Left lung (tissue), 4 donors: ENCODE measurements at regions not wholly inside any gene's neighbourhood (a gene's known extent, or its start where the extent isn't known, plus 50 kb on each side); places are given as distances from the start of the nearest gene placed in this dataset.

Source experiments
- ATAC-seq: fragments of 200-7000 bp; cut with Tn5 transposase; one replicate; pipeline ENCODE4 v1.9.1; 2020; ENCODE audit warnings: moderate library complexity
- DNase-seq, 4 donors: peaks; one replicate each; pipeline ENCODE4 v3.0.0-alpha.2; 2013 to 2020
- H3K27ac ChIP-seq, 2 donors: fragments of 200-600 bp; sonication (generic) in 1 of 2; one replicate each; pipeline versions ENCODE4 v1.5.0 to v1.8.0; 2020 to 2021
- H3K27me3 ChIP-seq, 2 donors: fragments of 200-600 bp; sonication (generic) in 1 of 2; one replicate each; pipeline versions ENCODE4 v1.5.0 to v1.8.0; 2020 to 2021
- H3K36me3 ChIP-seq, 2 donors: fragments of 200-600 bp; sonication (generic) in 1 of 2; one replicate each; pipeline versions ENCODE4 v1.5.0 to v1.8.0; 2020 to 2021
- H3K4me1 ChIP-seq, 2 donors: fragments of 200-600 bp; one replicate each; pipeline ENCODE4 v1.8.0; 2021
- H3K4me3 ChIP-seq, 2 donors: fragments of 200-600 bp; sonication (generic) in 1 of 2; one replicate each; pipeline versions ENCODE4 v1.5.0 to v1.8.0; 2020 to 2021; ENCODE audit warnings: mild to moderate bottlenecking in 1 of 2
- H3K9me3 ChIP-seq, 2 donors: fragments of 200-600 bp; sonication (generic) in 1 of 2; one replicate each; pipeline versions ENCODE4 v1.5.0 to v1.8.0; 2020 to 2021
- CTCF ChIP-seq, 2 donors: fragments of 200-600 bp; sonication (generic) in 1 of 2; IDR thresholded peaks; one replicate each; pipeline versions ENCODE4 v1.5.0 to v1.8.0; 2021; ENCODE audit warnings: antibody characterized with exemption in 2 of 2
- intact Hi-C, 2 donors: fragments of 100-400 bp; cut with DNase I; formaldehyde crosslinking; loops; one replicate each; pipeline versions ENCODE4 v1.11.2 to v1.14.2; 2022
- donor health status: DM: no; HTN: yes; CAD: no.
- donor health status: DM: no; HTN: no; CAD: no.

GRCh38 chr5:20683241-20683940 lies 695.4 kb upstream of the CDH18 start:
- Histone ChIP-seq H3K27ac (no peak overlapping the region), H3K27me3 (no peaks in the 10 kb centered on the region), H3K4me1 (no peaks in the 10 kb centered on the region), H3K9me3 (no peaks in the 10 kb centered on the region), H3K36me3 (no peaks in the 10 kb centered on the region), H3K4me3 (no peak overlapping the region)
- intact Hi-C loops, result no loop called here
- ATAC-seq, result no peak
- no peak for TF ChIP-seq CTCF (IDR thresholded peaks at IDR 0.05)
- DNase-seq, result no peak

GRCh38 chr5:20680718-20681302 lies 692.8 kb upstream of the CDH18 start:
- no peaks in the 10 kb centered on the region for H3K27me3 ChIP-seq
- H3K9me3 ChIP-seq, result no peaks in the 10 kb centered on the region
- no peaks in the 10 kb centered on the region for H3K4me1 ChIP-seq
- no peak for DNase-seq
- no peak overlapping the region for H3K4me3 ChIP-seq
- ATAC-seq, result no peak
- no peak overlapping the region for H3K27ac ChIP-seq
- intact Hi-C loops, result no loop called here
- no peak for TF ChIP-seq CTCF (IDR thresholded peaks at IDR 0.05)
- no peaks in the 10 kb centered on the region for H3K36me3 ChIP-seq

DNA sequence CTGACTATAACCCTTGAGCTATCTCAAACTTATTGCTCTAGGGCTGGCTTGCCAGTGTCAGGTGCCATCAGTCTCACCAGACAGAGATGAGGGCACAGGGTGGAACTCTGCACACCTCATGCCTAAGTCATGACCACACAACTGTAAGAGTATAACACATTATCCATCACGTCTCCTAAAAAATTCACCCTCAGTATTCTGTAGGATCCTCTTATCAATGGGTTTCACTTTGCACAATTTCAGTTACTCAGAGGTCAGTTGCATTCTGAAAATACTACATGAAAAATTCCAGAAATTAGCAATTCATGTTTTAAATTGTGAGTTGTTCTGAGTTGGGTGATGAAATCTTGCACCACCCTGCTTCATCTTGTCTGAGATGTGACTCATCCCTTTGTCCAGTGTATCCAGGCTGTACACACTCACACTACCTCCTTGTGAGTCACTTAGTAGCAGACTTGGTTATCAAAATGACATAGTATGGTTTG lies 690.9 kb upstream of the CDH18 start:
- DNase-seq, result no peak
- ATAC-seq, result no peak
- Histone ChIP-seq H3K9me3 (no peaks in the 10 kb centered on the region), H3K27ac (no peak overlapping the region), H3K27me3 (no peaks in the 10 kb centered on the region), H3K4me3 (no peak overlapping the region), H3K4me1 (no peaks in the 10 kb centered on the region), H3K36me3 (no peaks in the 10 kb centered on the region)
- intact Hi-C loops, result no loop called here
- no peak for TF ChIP-seq CTCF (IDR thresholded peaks at IDR 0.05)

DNA sequence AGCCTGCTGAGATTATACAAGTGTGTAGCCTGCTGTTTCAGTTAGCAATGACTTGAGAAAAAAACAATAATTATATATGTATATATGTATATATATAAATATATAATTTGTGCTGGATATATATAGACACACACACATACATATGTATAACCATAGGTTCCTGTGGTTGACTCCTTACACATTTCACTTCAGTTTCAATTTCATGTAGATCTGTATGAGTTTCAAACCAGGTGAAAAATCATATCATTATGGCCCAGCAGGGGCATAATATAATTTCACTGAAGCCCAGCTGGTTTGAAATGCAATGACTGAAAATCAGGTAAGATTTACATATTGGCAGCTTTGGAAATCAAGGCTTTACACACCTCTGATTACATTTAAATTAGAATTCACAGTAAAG lies 690.4 kb upstream of the CDH18 start:
- Histone ChIP-seq H3K4me3 (no peak overlapping the region), H3K36me3 (no peaks in the 10 kb centered on the region), H3K9me3 (no peaks in the 10 kb centered on the region), H3K4me1 (no peaks in the 10 kb centered on the region), H3K27me3 (no peaks in the 10 kb centered on the region), H3K27ac (no peak overlapping the region)
- DNase-seq (no peak), ATAC-seq (no peak)
- intact Hi-C loops, result no loop called here
- TF ChIP-seq CTCF (IDR thresholded peaks at IDR 0.05), result no peak

GRCh38 chr5:20660588-20660987 lies 672.6 kb upstream of the CDH18 start:
- no peak for TF ChIP-seq CTCF (IDR thresholded peaks at IDR 0.05)
- intact Hi-C loops, result no loop called here
- no peaks in the 10 kb centered on the region for H3K4me1 ChIP-seq
- no peak for DNase-seq
- H3K9me3 ChIP-seq, result no peaks in the 10 kb centered on the region
- H3K27me3 ChIP-seq, result no peaks in the 10 kb centered on the region
- no peaks in the 10 kb centered on the region for H3K36me3 ChIP-seq
- ATAC-seq, result no peak
- no peak overlapping the region for H3K4me3 ChIP-seq
- H3K27ac ChIP-seq, result no peak overlapping the region
